IPS DF 4.7 (cell line): ENCODE measurements at regions not wholly inside any gene's neighbourhood (a gene's known extent, or its start where the extent isn't known, plus 50 kb on each side); places are given as distances from the start of the nearest gene placed in this dataset.

ENCODE experiments used
- DNase-seq: peaks from one replicate; pipeline ENCODE4 v3.0.0-alpha.2; 2013; ENCODE audit warnings: low spot score; ENCODE audit errors: extremely low read depth

DNA sequence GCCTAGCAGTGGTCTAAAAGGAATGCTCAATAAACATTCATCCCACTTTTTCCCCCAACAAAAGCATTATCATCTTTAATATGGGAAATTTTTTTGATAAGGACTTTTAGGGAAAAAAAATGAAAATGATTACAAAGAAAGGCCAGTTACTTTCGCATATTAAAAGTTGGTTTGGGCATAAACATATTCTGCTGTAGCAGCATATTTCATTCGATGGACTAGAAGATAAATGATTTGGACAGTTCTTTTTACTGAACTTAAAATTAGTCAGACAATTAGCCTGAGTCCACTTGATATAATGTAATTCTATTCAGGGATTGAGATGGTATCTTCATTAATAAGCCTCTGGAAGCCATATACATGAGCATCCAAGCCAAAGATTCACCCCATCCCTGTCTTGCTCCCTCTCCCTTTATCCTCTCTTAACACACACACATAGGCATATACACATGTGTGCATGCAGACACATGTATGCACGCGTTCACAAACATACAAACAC lies 299.1 kb downstream of the NUAK1 start:
- no peak for DNase-seq

DNA sequence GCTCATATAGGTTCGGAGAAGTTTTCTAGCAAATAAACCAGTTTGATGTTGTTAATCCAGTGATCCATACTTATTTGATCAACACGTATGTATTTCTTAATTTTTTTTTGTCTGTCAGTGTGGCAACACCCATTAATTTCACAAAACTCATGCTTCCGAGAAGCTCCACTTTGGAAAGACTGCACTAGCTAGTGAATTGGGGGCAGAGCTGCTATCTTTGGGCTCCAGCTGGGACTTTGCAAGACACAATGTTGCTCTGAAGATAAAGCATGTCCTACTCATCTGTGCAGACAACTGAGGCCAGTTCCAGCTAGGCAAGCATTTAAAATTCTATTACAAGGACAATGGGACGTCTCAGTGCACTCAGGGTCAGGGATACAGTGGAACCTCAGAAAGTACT lies 298.4 kb downstream of the NUAK1 start:
- no peak for DNase-seq

DNA sequence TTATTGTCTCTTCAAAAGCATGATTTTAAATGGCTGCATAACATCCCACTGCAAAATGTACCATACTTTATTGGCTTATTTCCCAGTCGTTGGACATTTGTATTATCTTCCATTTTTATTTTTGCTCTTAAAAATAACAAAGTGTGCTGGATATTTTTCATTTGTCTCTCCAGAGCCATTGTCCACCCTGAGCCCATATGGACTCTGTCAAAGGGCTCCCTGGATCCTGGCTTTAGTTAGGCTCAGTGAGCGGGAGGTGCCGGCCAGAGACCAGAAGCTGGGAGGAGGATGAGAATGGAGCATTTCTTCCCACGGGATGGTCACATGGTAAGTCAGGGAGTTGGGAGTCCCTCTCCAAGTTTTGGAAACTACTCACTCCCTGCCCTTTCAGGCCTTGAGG lies 296.9 kb downstream of the NUAK1 start:
- DNase-seq: no peak

DNA sequence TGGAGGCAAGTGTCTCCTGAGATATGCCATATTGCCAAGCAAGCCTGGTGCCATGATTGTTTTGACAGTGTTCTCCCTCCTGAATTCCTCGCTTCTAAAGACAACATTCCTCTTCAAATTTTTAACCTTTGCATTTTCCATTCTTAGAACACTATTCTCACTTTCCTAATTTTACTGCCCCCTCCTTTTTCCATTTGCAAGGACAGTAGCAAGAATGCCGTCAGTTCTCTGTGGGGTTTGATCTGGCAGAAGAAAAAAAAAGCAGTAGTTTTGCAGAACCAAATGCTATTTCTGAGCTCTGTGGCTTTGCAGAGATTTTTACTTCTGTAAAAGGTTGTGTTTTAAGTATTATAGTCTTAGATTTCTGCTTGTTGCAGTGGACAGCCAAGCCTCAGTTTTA lies 295.2 kb downstream of the NUAK1 start:
- no peak for DNase-seq

DNA sequence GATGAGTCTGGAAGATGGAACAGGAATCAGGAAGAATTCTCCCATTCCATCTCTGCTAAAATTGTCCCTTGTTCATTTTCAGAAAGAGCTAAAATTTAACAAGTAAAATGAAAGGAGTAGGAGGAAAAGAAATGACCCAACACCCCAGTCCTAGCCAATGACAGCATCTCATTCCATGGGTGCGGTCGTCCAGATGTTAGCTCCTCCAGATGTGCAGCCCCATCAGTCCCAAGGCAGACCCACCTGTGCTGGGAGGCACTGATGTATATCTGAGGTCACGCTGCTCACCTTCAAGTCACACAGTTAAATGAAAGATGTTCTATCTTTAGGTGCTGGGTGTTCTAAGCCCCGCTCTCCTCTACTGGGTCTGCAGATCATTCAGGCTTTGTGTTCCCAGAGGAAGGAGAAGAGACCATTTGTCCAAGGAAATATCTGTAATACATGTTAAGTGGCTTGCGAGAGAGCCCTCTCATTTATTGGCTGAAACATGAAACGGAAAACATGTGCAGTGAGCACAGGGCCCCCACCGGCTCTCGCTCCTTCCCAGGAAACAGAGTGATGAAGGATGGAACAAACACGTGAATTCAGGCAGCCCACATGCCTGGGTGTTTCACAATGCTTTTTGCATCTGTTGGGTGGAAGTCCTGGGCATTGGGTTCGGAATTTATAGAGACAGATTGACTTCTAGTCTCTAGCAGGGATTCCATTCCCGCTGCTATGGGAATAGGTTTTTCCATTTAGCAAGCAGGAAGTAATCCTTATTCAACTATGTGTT lies 294.6 kb downstream of the NUAK1 start:
- DNase-seq: no peak

DNA sequence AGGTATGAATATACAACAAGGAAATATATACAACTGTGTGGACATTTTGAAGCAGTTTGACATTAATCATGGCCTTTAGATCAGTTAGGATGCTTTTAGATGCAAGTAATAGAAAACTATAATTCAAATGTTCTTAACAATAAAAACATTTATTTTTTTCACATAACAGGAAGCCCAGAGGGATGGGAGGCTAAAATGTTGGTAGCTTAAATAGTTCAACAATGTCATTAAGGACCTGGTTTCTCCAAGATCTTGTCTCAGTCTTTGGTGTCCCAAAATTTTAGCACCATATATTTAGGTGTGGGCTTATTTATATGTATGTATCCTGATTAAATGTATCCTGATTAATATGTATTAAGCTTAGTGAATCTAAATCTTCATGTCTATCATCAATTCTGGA lies 292.4 kb downstream of the NUAK1 start:
- DNase-seq: no peak

DNA sequence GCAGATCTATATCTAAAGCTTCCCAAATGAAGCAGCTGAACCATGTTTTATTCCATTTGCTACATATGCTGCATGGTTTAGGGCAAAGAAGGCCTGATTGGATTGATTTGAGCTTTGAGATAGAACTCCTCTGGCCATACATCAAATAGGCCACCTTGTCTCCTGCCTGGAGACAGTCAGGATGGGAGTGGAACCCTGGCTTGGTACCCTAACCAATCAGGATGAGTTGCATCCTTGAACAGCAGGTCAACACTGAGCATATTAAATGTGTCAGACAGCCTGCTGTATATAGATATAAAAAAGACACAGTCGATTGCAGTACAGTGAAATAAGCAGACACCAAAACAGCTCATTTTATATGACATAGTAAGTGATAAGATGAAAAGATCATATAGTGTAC lies 291.7 kb downstream of the NUAK1 start:
- no peak for DNase-seq

DNA sequence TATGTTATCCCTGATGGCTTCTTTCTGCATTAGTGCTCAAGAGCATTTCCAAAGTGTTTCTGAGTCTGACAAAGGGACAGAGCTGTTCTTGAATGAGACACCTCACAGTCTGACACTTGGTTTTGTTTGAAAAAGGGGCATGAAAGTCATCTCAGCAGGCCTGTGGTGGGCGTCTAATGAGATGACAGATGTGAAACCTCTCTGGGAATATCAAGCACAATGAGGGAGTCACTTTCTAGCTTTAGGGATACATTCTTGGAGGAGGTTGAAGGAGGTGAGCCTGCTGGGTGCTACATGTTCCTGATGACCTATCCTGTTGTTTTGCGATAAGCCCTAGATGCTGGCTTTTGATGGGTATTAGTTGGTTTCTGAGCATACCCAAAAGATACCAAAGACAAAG lies 290.5 kb downstream of the NUAK1 start:
- DNase-seq: no peak

DNA sequence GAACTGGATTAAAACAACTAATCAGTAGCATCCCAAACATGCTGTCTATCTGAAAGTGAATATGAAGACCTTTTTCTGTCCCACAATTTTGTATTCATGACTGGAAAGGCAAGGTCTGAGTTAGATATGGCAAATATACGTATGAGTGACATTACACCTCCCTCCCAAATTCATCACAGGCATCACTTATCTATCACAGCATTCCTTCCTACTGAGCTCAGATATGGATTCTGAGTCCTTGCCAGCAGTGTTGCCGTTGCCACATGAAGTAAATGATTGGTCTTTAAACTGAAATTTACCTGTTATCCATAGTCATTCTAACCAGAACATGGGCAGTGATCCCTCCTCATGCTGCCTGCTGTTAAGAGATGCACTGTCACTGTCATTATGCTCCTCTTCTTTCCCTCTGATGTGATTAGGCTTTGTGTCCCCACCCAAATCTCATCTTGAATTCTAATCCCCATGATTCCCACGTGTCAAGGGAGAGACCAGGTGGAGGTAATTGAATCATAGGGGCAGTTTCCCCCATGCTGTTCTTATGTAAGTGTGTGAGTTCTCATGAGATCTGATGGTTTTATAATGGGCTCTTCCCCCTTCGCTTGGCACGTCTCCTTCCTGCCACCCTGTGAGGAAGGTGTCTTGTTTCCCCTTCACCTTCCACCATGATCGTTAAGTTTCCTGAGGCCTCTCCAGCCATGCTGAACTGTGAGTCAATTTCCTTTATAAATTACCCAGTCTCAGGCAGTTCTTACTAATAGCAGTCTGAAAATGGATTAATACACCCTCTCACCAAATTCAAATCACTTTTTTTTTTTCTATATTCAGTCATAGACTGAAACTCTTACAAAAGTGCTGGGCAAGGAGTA lies 288.4 kb downstream of the NUAK1 start:
- DNase-seq: no peak

DNA sequence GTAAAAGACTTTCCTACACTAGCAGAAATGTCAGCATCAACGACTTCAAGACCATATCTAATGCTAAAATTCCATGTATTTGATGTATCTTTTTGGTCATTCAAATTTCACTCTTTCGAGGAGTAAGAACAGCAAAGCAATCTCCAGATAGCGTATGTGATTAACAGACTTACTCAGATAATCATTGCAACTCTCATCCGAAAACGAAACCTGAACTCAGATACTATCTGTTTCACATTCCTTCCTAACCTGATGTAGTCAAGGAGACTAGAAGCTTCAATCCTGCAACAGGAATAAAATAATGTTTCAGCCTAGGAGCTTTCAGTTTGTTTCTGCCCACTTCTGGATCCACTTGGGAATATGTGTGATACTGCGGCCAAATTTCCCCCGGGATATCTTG lies 286.3 kb downstream of the NUAK1 start:
- no peak for DNase-seq

DNA sequence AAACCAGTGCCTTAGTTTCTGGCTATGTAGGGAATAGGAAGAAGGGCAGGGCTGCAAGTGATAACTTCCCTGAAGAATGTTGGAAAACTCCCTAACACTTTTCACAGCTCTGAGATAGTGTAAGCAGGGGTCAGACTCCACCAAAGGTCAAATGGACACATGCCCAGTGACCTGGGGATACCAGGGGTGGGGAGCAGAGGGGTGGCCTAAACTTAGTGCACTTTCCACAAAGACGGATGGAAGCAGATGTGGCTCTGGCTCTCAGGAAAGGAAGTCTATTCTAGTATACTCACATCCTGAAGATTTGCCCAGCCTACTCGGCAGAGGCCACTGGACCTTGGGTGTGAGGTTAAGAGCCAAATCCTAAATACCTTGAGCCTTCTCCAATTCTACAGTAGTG lies 285.8 kb downstream of the NUAK1 start:
- no peak for DNase-seq

DNA sequence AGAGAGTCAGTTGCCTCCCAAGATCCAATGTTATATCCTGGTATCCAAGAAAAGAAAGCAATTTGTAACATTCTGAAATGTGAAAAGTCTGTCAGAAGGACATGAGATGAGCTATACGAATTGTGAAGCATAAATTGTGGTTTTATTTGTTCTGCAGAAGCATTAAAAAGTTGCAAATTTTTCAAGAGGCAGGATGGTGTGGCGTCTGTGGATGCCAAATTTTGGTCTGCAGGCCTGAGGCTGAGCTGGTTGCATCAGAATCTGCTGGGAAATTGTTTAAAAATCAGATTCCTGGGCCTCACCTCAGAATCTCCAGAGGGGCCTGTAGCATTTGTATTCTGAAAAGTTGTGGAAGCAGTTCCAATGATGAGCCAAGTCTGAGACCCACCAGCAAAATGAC lies 284.7 kb downstream of the NUAK1 start:
- DNase-seq: no peak

DNA sequence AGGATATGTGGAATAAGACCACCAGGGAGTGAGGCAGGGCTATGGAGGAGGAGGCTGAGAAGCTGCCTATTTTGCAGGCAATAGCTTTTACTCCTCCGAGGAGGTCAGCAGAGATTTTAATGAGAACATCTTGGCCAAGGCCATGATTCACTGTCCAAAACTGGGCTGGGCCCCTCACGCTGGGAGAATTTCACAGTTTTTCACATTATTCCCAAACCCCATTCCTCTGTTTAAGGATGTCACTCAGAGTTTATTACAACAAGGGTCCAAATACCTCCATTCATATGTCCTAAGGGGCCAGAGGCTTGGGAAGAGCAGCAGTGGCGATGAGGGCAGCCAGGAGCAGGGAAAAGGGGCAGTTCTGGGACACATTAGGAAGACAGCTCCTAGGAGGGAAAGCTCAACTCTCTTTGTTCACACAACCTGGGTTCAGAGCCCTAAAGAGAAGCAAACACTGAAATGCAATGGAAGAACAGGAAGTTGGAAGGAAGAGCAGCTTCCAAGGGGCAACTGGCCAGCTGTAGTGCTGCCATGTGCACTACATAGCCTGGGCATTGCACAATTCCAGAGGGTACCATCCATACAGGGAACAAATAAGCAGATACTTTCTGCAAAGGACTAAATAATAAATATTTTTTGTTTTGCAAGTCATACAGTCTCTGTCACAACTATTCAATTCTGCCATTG lies 283.2 kb downstream of the NUAK1 start:
- DNase-seq: no peak

DNA sequence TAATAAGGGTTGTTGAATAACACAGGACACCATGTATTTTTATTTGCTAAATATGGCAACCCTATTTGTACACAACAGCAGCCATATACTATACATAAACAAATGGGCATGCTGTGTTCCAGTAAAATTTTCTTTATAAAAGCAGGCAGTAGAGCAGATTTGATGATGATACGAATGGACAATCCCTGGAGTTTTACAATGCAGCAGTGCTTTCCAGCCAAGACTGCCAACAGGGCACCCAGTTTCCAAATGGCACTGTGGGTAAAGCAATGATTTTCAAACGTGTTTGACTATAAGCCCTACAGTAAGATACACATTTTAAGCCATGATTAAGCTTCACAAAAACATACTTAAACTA lies 282.7 kb downstream of the NUAK1 start:
- DNase-seq: no peak

DNA sequence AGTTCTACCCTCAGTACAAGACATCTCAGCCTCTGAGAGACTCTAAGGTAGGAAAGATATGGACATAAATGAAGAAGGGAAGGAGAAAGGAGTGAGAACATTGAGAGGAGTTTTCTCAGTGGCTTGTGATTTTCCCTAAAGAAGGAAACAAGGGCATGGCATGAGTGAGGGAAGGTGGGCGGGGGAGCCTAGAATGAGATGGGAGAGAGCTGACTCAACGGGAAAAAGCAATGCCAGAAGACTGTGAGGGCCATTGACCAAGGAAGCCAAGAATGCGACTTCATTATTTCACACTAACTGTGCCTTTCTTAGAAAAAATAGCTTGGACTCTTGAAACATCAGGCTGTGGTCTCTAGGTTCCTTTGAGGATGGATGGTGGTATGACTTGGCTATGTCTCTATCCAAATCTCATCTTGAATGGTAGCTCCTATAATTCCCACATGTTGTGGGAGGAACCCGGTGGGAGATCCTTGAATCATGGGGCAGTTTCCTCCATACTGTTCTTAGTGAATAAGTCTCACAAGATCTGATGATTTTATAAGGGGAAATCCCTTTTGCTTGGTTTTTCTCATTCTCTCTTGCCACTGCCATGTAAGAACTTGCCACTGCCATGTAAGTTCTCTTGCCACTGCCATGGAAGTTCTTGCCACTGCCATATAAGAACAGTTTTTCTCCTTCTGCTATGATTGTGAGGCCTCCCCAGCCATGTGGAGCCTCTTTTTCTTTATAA lies 279.6 kb downstream of the NUAK1 start:
- no peak for DNase-seq

DNA sequence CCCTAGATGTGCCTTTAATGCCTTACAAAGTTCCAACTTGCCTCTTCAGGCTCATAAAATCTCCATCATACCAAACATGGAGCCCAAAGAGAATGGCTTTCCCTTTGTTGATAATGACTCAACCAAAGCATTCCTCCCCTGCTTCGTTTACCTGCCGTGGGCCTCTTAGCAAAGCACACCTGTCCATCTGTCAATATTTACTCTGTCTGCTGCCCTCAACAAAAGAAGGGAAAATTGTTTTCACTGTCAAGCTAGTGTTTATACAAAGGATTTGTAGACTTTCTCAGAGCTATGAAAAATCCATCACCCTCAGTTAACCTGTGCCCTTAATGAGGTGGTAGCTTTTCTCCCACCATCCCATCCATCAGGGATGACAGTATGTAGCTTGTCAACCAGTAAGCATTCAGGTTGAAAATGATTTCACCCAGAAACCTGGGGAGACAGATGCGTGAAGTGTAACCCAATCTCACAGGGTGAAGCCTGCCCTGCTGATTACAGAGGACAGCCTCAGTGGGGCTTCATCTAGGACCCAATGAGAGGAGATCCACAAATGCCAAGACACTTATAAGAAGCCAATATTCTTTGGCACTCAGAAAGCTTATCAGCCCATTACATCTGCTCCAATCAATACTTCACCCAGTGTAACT lies 278.1 kb downstream of the NUAK1 start:
- DNase-seq: no peak

DNA sequence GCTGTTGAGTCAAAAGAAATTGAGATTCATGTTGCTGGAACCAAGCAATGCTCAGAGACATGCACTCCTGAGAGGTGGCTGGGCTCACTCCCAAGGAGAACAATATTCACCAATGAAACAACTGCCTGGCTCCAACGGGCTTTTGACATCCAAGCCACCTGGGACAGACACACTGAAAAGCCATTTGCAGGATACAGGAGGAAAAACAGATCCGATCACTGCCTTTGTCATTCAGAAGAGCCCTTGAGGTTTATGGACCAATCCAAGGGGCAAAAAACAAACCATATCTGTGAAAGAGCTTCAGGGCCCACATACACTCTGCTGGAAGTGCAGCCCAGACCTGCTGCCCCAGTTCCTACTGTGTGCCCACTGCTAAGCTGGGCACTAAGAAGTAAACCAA lies 277.5 kb downstream of the NUAK1 start:
- no peak for DNase-seq

DNA sequence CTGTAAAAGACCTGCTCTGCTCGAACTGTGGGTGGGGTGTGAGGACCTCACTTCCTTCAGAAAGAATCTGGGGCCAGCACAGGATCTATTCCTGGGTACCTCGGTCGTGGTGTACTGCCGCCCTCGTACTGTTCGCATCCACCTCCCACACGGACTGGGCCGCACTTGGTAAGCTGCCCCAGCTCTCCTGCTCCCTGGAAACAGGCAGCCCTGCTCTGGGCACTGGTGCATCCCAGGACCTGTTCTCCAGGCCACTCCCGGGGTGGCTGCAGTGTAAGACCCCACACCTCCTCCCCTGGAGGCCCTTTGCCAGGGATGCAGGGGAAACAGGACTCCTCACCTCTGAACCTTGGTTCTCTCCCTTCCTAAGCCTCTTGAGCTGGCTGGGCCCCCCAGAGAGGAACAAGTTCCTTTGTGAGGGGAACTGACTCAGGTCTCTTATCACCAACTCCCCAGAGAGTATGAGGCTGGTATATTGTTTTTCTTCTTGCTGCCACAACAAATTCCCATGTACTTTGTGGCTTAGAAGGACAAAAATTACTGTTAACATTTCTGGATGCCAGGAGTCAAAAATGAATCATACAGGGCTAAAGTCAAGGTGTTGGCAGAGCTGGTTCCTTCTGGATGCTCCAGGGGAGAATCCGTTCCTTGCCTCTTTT lies 276.5 kb downstream of the NUAK1 start:
- DNase-seq: no peak

DNA sequence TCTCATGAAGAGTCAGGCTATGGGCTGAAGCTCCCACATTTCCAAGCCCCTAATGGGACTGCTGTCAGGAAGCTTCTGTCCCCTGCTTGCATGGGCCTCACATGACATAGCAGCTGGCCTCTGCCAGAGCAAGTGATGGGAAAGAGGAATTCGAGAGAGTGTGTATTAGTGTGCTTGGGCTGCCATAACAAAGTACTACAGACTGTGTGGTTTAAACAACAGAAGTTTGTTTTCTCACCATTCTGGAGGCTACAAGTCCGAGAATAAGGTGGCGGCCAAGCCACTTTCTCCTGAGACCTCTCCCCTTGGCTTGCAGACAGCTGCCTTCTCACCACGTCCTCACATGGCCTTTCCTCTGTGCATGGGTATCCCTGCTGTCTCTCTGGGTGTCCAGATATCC lies 274.4 kb downstream of the NUAK1 start:
- DNase-seq: no peak

DNA sequence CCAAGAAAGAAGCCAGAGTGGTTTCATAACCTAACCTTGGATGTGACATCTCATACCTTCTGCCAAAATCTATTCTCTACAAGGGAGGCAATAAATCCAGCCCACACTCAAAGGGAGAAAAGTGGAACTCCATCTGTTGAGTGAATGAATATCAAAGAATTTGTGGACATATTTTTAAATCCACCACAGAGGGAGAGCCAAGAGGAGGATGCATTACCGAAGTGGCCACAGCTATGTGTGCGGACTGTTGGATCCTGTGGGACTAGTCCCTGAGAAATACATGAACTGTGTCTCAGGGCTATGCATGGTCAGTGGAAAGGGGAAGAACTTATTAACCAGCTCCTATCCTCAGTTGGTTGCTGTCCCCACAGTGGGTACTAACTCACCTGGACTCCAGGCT lies 273.9 kb downstream of the NUAK1 start:
- DNase-seq: no peak
